Retina (tissue), 1 donor: ENCODE measurements at regions not wholly inside any gene's neighbourhood (a gene's known extent, or its start where the extent isn't known, plus 50 kb on each side); places are given as distances from the start of the nearest gene placed in this dataset.

Experiments used
- DNase-seq: peaks from one replicate; pipeline ENCODE4 v3.0.0-alpha.2; 2016

DNA sequence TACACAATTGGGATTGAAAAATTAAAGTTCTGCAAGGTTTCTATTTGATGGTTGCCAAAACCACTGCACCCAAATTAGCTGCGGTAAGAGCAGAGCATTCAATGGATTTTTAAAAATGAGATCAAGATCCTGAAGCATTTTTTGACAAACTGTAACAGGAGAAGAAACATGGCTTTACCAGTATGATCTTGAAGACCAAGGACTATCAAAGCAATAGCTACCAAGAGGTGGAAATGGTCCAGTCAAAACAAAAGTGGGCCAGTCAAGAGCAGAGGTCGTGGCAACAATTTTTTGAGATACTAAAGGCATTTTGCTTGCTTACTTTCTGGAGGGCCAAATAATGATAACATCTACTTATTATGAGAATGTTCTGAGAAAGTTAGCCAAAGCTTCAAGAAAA is 186.8 kb downstream of the RDH14 start:
- no peak for DNase-seq

GRCh38 chr2:18373081-18373480 is 187.4 kb downstream of the RDH14 start:
- no peak for DNase-seq

- no peak for DNase-seq
Measured at GRCh38 chr2:18372641-18373040, 187.8 kb downstream of the RDH14 start.

GRCh38 chr2:18369760-18370159 is 190.7 kb downstream of the RDH14 start:
- no peak for DNase-seq

- DNase-seq, result no peak
Measured at GRCh38 chr2:18368008-18368407, 192.4 kb downstream of the RDH14 start.

DNA sequence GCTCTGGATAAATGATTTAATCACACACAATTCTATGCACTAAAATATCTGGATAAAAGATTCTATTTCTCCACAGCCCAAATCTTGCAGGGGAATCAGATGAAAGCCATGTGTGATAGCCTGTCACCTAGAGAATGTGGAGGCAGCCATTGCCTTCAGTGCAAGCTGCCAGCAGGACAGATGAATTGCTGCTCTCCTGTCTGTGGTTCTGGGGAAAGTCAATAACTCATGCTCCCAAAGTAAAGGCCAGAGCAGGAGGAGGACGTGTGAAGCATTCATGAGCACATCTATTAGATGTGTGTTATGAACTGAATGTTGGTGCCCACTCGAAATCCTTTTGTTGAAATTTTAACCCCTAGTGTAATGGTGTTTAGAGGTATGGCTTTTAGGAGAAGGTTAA is 195.1 kb downstream of the RDH14 start:
- no peak for DNase-seq

DNA sequence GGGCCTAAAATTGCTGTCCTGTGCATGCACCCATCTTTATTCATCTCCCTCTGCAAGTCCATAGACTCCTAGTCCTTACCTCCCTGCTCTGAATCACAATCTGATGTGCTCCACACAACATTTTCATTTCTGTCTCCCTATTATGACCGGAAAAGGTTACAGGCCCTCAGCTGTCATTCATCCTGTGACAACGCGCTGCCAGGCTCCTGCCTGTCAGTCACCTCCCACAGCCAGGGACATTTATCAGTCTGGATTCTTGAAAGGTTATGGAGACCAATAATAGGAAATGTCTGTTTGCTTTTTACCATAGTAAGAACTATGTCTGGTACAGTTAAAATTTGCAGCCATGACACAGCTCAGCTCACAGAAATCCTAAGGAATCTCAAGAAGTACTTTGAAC is 197.1 kb downstream of the RDH14 start:
- DNase-seq, result no peak

GRCh38 chr2:18362696-18363095 is 197.8 kb downstream of the RDH14 start:
- DNase-seq, result no peak

DNA sequence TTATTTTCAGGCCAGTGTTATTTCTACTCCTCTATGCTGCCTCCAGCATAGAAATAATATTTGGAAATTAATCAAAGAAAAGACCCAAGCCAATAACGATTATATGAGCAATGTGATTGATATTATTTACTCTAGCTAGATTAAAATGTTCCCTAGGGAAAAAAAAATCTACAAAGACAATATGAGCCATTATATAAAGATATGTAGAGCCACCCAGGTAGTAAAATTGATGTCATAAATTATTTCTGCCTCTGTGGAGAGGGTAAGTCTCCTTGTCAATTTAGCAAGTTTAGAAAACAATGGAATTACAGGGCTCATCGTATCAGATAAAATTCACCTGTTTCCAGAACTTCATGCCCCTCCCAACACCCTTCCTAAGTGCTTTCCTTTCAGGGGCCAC is 202.9 kb downstream of the RDH14 start:
- no peak for DNase-seq

DNA sequence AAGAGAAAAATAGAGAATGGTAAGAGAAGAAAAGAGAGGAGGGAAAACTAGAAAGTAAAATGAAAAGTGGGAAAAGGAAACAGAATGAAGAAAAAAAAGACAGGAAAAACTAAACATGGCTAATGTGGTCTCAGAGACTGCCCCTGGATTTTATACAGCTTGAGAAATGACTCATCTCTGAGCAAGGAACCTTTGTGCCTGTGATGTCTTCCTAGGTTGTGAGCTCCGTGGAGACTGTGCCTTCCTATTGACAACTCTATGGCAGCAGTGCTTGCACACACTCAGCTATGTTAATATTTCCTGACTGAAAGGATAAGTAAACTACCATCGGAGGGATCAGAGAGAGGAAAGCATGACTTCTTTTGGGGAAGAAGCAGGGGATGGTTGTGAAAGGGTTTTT is 203.8 kb downstream of the RDH14 start:
- DNase-seq, result no peak

GRCh38 chr2:18349421-18349820 is 211.0 kb downstream of the RDH14 start:
- DNase-seq, result no peak

DNA sequence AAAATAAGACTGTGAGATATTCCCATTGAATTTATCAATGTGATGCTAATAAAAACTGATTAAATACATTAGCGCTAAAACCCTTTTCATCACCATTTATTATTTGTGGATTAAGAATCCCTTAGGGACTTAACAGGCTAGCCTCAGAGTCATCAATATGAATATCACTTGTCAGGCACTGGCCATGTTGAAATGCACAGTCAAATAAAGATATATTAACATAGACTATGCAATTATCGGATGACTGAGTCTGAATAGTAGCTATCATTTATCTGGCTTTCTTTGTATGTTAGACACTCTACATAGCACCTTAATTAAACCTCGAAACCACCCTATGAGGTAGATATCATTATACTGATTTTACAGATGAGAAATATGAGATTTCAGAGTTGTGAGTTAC is 213.6 kb downstream of the RDH14 start:
- DNase-seq, result no peak

- DNase-seq, result no peak
Measured at GRCh38 chr2:18346344-18346743, 214.1 kb downstream of the RDH14 start.

DNA sequence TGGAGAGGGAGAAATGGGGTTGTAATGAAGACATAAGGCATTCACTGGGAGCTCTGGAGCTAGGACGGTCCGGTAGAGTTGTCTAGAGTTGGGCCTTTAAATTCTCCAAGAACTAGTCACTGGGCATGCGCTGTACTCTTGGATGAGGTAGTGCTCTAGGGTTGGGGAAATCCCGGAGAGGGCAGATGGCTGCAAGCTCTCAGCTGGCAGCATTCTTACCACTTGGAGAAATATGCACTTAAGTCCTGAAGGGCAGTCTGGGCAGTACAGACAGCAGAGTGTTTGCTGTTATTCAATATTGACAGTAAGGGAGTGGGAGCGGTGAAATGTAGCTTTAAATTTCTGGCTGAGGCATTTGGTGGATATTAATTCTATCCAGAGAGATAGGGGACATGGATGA is 214.6 kb downstream of the RDH14 start:
- DNase-seq, result no peak

GRCh38 chr2:18342901-18343300 is 217.6 kb downstream of the RDH14 start:
- DNase-seq, result no peak

DNA sequence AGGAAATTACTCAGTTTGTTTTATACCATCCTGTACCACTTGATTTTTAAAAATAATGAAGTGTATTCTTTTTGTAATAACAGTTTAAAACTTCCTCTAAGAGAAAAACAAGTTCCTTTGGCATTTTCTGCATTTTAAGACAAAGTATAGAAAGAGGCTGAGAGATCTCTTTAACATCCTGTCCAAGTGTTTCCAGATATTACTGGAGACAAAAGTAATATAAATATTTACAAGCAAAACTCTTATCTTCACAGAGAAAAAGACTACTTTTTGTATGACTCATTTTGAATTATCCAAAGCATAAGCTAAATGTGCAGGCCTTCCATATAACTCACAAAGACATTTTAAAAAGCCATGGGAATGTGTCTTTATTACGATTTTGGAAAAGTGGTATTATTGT is 221.1 kb downstream of the RDH14 start:
- no peak for DNase-seq

GRCh38 chr2:18336975-18337374 is 223.5 kb downstream of the RDH14 start:
- DNase-seq, result no peak

GRCh38 chr2:18332477-18332876 is 228.0 kb downstream of the RDH14 start:
- no peak for DNase-seq

DNA sequence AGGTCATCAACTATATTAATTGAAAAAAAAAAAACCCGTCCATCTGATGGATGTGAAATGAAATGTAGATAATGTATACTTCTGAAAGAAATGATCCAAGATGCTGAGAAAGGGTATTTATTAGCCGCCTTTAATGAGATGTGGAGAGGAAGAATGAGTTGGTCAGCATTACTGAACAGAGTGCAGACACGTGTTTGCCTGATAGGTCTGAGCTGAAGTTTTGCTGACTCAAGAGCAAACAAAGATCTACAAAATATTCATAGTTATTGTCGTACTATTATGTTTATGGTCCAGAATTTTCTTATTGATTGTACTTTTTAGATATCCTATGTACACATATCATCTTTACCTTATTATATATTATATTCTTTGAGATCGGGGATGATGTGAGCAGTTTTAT is 235.3 kb downstream of the RDH14 start:
- no peak for DNase-seq

DNA sequence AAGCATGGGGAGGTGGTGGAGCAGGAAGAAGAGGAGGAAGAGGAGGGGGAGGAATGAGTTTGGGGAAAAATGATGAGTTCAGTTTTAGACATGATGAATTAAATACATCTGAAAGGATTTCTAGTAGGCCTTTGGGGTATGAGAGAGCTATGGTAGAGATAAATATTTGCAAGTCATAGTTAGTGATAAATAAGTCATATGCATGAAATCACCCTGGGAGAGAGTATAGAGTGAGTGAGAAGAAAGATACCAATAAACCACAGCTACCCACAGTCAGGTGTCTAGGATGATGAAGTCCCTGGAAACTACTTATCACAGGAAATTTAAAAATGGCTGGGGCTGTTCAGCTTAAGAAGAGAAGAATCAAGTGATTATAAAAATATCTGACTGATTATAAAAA is 240.5 kb downstream of the RDH14 start:
- DNase-seq, result no peak

- no peak for DNase-seq
Measured at GRCh38 chr2:18317017-18317416, 243.4 kb downstream of the RDH14 start.

DNA sequence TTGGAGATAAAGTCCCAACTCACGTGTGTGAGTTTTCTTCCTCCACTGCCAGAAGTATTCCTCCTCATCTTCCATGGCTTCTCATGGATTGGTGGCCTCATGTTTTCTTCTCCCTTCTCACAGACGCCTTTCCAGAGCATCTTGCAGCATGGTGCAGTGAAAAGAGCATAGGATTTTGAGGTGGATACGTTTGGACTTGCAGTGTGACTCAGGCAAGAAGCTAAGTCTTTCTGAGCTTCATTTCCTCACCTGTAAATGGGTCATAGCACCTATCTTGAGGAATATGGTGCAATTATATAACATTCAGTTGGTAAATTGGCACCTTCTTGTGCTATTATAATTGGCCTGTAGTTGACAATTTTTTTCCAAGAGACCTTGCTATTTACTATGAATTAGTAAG is 247.6 kb downstream of the RDH14 start:
- no peak for DNase-seq

- DNase-seq, result no peak
Measured at GRCh38 chr2:18311420-18312195, 248.8 kb downstream of the RDH14 start.

- no peak for DNase-seq
Measured at GRCh38 chr2:18309627-18310026, 250.8 kb downstream of the RDH14 start.

GRCh38 chr2:18309188-18309587 is 251.3 kb downstream of the RDH14 start:
- DNase-seq, result no peak
